Ovary (tissue), 3 donors: ENCODE measurements at regions not wholly inside any gene's neighbourhood (a gene's known extent, or its start where the extent isn't known, plus 50 kb on each side); places are given as distances from the start of the nearest gene placed in this dataset.

Source experiments
- EP300 ChIP-seq: sonication (generic); formaldehyde crosslinking; IDR thresholded peaks from one replicate; pipeline ENCODE4 v1.6.1; 2017; ENCODE audit warnings: antibody characterized with exemption
- TF ChIP-seq, protein P1 (sequence below), 3 donors: fragments of 450-650 bp in 2 of 3; fragments of 200-600 bp in 1 of 3; IDR thresholded peaks; one replicate each; pipeline versions ENCODE4 v1.5.1 to v1.8.0; 2016 to 2022; ENCODE audit warnings: antibody characterized with exemption in 3 of 3, mild to moderate bottlenecking in 1 of 3
- donor health status: DM: no; HTN: no; CAD: no.

- TF ChIP-seq, protein P1, sequence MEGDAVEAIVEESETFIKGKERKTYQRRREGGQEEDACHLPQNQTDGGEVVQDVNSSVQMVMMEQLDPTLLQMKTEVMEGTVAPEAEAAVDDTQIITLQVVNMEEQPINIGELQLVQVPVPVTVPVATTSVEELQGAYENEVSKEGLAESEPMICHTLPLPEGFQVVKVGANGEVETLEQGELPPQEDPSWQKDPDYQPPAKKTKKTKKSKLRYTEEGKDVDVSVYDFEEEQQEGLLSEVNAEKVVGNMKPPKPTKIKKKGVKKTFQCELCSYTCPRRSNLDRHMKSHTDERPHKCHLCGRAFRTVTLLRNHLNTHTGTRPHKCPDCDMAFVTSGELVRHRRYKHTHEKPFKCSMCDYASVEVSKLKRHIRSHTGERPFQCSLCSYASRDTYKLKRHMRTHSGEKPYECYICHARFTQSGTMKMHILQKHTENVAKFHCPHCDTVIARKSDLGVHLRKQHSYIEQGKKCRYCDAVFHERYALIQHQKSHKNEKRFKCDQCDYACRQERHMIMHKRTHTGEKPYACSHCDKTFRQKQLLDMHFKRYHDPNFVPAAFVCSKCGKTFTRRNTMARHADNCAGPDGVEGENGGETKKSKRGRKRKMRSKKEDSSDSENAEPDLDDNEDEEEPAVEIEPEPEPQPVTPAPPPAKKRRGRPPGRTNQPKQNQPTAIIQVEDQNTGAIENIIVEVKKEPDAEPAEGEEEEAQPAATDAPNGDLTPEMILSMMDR (IDR thresholded peaks at IDR 0.05): no peak
- TF ChIP-seq EP300: no peak
Measured at GRCh38 chr5:96247097-96247701, 185.8 kb downstream of the PCSK1 start.
